DMS53 (cell line): ENCODE measurements at regions not wholly inside any gene's neighbourhood (a gene's known extent, or its start where the extent isn't known, plus 50 kb on each side); places are given as distances from the start of the nearest gene placed in this dataset.
A peak's percentile ranks its signal among the peaks of the same experiment; 100 is the strongest.

Source experiments
- DNase-seq: peaks from one replicate; lab custom pipeline; 2025; lab: John Stamatoyannopoulos, UW

DNA sequence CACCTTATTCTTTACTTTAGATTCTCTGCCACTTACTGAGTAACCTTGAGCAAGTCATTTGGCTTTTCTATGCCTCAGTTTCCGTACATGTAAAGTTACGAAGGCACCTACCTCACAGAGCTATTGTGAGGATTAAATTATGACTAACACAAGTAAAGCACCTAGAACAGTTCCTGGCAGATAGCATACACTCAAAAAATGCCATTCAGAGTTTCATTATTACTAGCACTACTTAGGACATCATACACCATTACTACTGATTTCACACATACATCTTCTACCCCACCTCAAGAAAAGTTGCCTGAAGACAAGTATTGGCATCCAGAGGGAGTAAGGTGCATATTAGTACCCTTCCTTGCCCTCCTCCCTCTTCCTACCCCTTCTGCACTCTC is 107.8 kb downstream of the OGFRL1 start:
- DNase-seq = no peak

DNA sequence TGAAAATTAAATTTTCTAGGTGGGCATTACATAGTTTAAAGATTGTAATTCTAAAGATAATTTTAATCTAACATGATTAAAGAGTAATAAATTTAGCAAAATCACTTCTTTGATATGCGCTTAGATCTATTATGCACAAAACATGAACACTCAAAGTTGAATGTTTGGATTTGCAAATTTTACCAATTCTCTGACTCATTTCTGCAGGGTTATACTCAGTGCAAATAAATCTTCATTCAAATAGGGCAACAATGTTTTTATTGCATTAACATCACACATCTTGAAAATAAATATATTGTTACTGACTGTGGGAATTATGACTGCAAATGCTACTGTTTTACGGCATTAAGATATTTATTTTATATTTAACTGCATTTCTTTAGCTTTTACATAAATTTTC is 110.7 kb downstream of the OGFRL1 start:
- DNase-seq = no peak

DNA sequence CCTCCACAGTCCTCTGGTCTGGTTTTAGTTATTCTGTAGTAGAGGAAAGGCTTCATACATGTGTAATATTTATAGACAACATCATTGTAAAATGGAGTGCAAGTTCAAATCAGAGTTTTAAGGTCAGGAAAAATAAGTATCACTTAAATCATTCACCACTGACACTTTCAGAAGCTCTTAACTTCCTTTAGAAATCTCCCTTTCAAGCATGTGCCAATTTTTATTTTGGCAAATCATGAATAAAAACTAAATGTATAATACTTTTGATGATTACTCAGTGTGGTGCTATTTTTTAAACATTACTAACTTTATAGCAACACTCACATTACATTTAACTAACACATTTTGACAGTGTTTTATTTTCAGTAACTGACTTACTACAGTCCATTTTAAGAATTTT is 112.2 kb downstream of the OGFRL1 start:
- no peak for DNase-seq

DNA sequence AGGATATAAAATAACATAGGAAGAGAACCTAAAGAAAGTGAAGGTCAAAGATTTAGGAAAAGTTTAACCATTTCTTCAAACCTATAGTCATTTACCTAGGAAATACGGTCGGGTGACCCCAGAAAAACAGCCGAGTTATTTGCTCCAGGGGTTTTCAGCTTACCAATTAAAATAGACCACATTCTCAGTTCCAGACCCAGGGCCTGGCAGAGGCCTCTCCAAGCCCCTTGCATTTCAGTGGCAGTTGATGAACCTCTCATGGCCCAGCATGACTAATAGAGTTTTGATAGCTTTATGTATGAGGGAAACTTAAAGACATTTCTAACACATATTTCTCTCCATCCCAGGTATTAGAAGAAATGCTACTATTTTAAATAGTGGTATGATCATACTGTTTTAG is 113.5 kb downstream of the OGFRL1 start:
- no peak for DNase-seq

DNA sequence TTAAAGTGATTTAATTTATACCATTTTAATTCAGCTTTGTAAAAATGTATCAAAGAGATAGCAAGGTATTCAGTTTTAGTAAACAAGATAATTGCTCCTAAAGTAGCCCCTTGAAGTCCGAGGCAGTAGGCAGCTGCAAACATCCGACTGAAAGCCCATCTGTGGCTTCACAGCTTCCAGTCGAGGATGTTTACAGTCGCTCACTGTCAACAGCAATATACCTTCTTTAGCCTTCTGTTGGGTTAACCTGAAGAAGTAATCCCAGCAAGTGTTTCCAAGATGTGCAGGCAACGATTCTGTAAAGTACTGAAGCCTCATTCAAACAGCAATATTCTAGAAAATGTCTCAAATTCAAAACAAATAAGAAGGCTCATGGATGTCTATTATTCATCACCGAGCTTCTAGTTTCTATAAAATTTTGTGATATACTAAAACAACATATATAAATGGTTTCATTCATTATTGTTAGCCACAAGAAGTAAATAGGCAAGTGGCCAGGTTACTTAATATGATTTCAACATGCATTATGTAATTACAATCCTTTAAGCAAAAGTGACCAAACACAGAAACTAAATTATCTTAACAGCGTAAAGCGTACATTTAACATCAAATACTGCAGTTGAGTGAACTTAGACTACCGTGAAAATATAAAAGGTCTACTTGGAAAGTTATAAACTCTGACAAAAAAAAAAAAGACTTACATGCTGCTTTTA is 115.0 kb downstream of the OGFRL1 start:
- peak; percentile 72 for DNase-seq

DNA sequence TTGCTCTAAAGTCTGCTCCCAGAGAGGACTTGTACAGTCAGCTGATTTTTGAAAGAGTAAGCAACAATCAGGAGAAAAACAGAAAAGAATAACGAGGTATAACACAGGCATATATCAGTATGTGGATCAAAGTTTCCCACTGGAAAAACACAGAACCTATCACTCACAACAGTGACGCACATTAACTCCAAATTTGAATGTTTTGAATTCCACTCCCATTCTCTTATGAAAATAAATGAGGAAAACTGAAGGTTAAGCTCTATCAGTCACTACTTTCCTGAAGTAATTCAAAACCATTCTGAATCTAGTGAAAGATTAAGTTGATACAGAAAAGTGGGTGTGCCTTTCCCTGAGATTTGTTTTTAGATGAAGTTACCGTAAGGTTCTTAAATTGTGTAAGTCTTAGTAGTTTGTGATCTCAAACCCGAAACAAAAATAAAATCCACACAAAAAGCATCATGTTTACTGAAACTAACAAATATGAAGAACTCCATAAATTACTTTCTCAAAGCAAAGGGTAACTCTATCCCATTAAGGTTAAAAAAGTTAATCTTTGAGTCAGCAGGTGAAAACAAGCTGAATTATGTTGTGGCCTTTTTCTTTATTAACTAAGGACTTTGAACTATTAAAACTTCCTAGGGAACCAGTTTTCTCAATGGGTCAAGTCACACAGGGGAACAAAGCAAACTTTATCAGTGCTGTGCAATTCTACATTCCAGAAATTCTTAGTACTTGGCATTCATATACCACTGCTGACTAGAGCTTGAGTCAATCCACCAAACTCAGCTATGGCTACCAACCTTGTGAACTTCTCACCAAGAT is 115.7 kb downstream of the OGFRL1 start:
- peak; percentile 20 for DNase-seq

DNA sequence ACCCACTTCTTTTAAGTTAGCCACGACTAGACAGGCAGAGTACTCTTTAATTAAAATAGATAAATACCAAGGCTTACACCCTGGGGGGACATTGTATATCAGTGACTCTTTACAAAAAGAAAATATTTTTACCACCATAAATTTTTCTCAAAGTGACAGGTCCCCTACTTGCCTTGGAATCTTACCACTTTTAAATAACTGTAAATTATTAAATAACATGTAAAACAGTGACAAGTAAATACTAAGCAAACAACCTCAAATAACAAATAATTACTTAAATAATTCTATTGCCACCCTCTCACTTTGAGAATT is 116.3 kb downstream of the OGFRL1 start:
- no peak for DNase-seq

DNA sequence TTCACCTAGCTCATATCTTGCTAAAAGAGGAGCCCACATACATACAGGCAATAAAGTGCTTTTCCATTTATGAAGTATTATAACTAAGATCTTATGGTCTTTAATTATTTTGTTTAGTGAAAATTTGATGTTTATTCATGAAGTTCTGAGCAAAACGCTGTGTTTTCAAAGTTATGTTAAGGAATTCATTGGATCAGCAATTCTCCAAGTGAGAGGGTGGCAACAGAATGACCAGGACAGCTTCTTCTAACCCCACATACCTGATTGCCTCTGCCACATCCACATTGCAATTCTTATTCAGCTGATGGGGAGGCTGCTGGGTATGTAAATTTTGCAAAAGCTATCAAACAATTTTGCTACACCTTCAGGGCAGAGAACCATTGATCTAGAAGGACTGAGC is 116.8 kb downstream of the OGFRL1 start:
- no peak for DNase-seq

DNA sequence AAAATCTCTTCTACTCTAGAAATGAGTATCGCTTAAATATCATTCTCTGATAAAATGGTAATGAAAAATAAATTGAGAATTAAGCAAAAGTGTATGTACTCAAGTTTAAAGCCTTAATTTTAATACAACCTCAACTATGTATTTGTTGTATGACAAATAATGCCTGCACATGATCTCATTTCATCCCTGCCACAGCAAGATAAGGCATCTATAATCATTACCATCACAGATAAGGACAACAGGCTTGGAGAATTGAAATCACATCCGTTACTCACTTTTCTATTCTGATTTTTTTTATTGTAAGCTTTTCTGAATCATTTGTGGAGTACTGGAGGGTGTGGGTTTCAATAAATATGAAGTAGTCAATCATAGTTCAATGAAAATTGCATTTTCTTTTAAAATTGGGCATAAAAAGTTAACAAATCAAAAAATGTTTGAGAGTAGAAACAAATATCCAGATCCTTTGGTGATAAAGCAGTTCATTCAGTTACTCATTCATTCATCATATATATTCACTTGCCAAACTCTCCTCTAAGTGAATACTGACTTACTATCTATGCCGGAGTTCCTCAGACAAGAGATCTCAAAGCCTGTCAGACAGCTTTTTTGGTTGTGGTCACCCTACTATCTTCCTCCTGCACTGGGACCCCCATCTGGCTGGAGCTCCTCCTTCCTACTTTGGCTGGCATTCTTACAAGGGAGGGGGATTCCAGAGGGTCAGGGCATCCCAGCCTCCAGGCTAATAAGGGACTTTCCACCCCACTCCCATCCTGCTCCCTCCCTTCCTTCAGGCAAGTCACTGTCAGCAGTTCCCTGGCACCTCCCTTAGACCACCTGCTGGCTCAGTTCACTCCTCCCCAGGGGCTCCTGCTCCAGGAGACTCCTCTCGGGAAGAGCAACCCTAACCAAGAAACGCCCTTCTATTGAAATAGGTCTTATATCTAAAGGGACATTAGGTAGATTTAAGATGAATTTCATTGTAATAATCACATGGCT is 118.6 kb downstream of the OGFRL1 start:
- DNase-seq = no peak

DNA sequence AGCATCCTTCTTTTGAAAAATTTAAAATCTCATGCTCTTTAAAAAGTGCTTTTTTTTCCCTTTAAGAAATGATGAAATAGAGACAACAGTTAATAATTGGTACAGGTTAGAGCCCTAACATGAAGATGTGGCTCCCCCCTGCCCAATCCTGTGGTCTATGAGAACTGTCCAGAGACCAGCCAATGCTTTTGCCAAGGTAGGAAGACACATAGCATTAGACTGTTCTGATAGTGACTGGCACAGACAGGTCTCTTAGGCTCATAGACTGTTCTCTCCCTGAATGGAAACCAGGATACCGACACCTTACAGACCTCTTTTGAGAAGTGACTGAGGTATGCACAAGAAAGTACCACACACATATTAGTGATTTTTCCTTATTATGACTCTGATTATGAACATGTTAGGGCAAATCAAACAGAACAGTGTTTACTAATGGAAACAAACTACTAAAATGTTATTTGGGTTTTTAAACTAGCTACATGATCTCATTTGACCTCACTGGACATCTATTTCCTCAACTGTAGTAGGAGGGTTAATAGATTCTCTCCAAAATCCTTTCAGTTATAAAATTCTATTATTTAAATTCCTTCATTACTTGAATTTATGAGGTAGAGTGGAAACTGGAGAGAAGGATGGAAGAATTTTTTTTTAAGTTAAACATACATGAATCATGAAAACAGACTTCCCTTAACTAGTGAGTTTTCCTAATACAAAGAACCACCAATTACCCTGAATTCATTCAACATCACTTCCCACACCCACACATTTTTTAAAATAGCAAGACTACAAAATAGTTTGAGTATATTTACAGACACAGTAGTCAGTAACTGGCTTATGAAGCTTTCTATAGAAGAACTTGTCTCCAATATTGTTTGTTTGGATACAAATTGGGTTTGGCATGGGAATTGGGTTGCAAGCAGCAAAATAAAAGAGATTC is 120.4 kb downstream of the OGFRL1 start:
- DNase-seq = no peak

DNA sequence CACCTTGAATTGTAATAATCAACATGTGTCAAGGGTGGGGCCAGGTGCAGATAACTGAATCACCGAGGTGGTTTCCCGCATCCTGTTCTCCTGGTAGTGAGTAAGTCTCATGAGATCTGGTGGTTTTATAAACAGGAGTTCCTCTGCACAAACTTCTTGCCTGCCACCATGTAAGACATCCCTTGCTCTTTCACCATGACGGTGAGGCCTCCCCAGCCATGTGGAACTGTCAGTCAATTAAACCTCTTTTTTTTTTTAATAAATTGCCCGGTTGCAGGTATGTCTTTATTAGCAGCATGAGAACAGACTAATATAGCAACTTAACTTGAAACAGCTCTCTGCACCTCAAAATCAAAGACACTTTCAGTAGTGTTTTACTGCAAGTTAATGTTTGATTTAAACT is 121.6 kb downstream of the OGFRL1 start:
- DNase-seq = no peak

DNA sequence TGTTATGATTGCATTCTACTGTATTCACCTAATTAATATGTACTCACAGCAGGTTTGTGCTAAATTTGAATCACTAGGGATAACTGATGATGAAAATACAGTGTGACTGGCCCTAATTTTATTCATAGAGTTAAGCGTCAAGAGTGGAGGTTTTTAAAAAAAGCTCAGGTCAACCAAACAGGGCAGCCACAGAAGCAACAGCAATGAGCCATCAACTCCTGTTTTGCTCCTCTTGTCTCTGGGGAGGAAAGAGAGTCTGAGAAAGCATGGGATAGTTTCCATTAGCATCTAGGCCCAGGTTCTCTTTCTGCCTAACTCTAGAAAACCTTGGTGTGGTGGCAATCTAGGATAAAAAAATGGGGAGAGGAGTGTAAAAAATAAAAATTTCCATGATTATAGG is 122.1 kb downstream of the OGFRL1 start:
- DNase-seq = no peak

DNA sequence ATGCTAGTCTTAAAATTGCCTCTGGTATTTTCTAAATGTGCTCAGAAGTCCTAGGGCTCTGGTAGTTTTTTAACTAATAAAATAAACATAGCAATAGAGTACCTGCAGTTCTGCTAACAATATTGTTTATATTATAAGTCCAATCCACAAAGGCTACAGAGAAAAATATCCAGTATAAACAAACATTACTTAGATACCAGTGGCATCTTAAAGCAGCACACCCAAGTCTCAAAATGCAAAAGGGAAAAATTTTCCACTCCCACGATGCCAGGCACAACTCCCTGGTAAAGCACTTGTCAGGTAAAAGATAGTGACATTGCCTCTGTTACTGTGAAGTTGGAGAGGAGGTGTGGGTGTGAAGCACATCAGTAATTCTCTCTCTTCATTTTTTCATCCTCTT is 123.3 kb downstream of the OGFRL1 start:
- DNase-seq = no peak

DNA sequence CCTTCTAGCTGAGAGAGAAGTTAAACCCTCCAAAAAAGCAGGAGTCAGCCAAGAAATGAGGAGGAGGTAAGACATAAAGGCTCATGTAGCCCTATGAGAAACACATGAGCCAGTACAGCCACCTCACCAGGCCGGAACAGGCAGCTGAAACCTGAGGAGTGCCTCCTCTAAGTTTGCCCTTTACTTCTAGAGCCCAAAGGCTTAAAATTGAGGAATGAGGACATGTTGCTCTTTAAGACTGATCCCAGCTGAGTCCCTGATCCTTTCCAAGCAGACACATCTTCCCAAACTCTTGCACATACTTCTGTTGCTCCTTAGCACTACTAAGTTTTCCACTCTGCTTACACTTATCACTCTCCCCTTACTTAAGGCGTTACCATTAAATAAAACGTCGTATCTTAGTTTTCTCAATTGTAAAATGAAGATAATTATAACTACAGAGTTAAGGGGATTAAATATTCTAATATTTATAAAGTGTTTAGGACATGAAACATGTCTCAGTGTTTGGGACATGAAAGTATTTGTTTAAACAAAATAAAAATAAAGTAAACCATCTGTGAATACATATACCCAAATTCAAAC is 124.0 kb downstream of the OGFRL1 start:
- DNase-seq = no peak

DNA sequence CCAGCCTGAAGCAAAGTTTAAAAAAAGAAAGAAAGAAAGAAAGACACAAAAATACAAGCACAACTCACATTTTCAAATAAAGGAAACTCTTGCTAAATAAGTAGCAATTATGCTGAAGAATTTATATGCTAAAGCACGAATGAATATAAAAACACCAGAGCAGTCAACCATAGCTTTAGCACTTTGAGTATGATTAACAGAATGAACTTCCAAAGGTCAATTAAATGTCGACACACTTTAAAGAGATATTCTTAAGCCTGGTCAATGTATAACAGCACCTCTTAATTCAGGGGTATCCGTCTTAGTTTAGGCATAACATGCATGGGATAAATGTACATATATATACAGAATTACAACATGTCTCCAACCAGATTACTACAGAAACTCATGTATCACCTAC is 125.9 kb downstream of the OGFRL1 start:
- DNase-seq = no peak

DNA sequence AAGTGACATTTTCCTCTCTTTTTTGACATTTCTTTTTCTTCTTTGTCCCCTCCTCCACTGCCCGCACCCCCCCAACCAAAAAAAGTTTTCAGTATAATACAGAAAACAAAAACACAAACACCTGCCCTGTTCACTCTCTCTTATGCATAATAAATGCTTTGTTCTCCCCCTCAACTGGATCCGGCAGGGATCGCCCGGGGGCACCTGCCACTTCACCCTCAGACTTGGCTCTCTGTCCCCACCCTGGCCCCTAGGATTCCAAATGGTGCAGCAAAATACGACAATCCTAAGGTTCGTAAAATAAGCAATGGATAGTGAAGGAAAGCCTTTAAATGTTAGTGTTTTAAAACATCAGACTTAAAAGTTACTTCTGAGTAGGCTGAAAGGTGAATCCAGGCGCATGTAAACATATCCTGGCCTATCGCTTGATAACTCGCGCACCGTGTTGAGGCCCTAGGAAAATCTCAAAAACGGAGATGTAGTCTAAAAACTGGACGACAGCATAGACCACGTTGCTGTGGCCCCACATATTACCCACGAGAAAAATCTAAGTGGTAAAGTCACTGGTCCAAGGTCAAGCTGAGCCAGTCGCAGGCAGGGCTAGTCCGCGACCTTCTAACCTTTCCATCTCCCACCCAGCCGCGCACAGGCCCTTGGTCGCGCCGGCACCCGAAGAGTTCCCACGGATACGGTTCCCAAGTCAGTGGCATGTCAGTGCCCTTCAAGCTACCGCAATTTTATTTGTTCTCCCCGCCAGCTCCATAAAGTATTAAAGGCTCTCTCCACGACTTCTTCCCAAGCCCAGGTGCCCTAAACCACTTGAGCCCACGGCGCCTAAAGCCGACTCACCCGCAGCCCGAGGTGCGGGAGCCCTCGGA is 130.8 kb downstream of the OGFRL1 start:
- DNase-seq = peak; percentile 57

DNA sequence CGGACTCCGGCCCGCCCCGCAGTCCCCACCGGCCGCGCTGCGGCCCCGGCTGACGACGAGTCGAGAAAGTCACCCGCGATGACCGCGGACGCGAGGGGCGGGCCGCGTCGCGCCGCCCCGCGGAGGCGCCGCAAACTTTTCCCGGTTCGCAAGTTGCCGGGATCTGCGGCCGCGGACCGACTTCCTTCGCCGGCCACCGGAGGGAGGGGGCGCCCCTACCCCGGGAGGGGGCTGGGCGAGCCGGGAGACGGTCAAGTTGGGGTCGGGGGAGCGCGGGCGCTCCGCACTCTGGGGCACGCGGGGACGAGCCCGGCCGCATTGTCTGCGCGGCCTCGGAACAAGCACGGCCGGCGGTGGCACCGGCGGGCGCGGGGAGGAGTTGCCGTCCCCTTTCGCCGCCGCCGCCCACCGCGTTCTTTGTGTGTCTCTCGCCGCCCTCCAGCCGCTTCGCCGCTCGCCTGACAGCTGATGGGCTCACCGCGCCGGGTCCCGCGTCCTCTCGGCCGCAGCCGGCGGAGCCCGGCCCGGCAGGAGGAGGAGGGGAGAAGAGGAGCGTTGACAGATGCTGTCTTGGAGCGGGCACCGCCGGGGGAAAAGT is 131.6 kb downstream of the OGFRL1 start:
- peak; percentile 87 for DNase-seq

DNA sequence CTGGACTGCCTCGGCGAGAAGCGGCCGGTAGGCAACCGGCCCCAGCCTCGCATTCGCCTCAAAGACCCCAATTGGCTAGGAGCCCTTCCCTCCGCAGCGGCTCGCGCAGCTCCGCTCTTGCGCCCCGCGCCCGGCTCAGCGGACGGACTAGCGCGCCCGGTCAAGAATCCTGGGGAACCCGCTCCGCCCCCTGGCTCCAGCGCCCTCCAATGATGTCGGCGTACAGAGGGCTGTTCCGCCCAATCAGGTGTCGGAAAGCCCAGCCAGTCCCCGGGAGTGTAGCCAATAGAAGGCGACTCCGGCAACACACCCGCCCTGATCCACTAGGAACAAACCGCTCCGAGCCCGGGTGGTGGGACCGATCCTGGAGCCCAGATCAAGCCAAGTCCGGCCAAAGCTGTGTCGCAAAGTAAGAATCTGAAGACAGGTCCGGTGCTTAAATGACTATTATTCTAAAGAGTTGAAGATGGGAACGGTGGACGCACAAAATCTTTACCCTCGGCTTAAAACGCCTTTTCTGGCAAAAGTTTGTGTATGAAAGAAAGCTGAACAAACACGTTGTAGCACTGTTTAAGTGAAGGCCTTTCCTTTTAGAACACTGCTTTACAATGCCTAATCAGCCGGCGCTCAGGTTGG is 132.2 kb downstream of the OGFRL1 start:
- DNase-seq = peak; percentile 99

DNA sequence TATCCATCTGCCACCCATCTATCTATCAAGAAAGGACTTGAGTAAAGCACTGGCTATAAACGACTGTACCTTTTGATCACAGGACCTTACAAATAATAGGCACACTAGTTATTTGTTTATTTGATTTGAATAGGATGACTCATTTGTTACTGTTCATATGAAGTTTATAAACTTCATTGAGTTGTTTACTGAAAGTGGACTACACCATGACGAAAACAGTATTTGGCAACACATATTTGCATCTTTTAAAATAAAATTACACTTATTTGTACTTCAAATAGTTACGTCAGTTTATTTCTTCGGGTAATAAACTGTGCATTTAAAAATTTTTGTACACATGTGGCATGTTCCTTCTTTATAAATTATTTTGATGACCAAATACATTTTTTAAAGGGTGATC is 133.0 kb downstream of the OGFRL1 start:
- peak; percentile 45 for DNase-seq
